SK-MEL-5 (cell line): ENCODE measurements at regions not wholly inside any gene's neighbourhood (a gene's known extent, or its start where the extent isn't known, plus 50 kb on each side); places are given as distances from the start of the nearest gene placed in this dataset.
"Not testable (repeated sequence)": the region's sequence is repeated elsewhere in the genome, so short reads cannot be mapped to it uniquely, and the experiment has no call there.

Experiments used
- DNase-seq: peaks from one replicate; pipeline ENCODE4 v3.0.0-alpha.2; 2016; ENCODE audit warnings: low read depth, low spot score
- in situ Hi-C: cut with HindIII; loops from 2 replicates; pipeline ENCODE4 v1.10.0; 2016; ENCODE audit warnings: low sequenced_read_pairs, high pct_unique_total_duplicates, low pct_unique_long_range_greater_than_20kb

GRCh38 chr2:238601433-238602222 lies 174.9 kb downstream of the ASB1 start:
- DNase-seq: no peak
- in situ Hi-C loops: no loop called here

GRCh38 chr2:238602223-238602960 lies 175.7 kb downstream of the ASB1 start:
- DNase-seq: no peak
- in situ Hi-C loops: no loop called here

GRCh38 chr2:238603596-238603995 lies 176.9 kb downstream of the ASB1 start:
- no peak for DNase-seq

GRCh38 chr2:238606311-238606710 lies 179.6 kb downstream of the ASB1 start:
- in situ Hi-C loops: no loop called here
- DNase-seq: no peak

More at GRCh38 chr2:238603596-238603995, 176.9 kb downstream of the ASB1 start:
- in situ Hi-C loops: no loop called here

GRCh38 chr2:238613610-238614009 lies 186.9 kb downstream of the ASB1 start:
- in situ Hi-C loops: no loop called here
- DNase-seq: no peak

- no peak for DNase-seq
These were observed 187.6 kb downstream of the ASB1 start for GRCh38 chr2:238614376-238614775.

GRCh38 chr2:238615187-238615586 lies 188.5 kb downstream of the ASB1 start:
- DNase-seq: no peak
- in situ Hi-C loops: no loop called here

More at GRCh38 chr2:238614376-238614775, 187.6 kb downstream of the ASB1 start:
- in situ Hi-C loops: no loop called here

- no peak for DNase-seq
- in situ Hi-C loops: no loop called here
These were observed 190.0 kb downstream of the ASB1 start for GRCh38 chr2:238616681-238617080.

- in situ Hi-C loops, DNase-seq: not testable (repeated sequence)
These were observed 192.0 kb downstream of the ASB1 start for GRCh38 chr2:238618494-238619283.

- no peak for DNase-seq
- in situ Hi-C loops: no loop called here
These were observed 201.2 kb downstream of the ASB1 start for GRCh38 chr2:238627899-238628298.

- in situ Hi-C loops: no loop called here
- no peak for DNase-seq
These were observed 202.3 kb downstream of the ASB1 start for GRCh38 chr2:238629064-238629463.

- DNase-seq: no peak
- in situ Hi-C loops: no loop called here
These were observed 204.9 kb downstream of the ASB1 start for GRCh38 chr2:238631491-238632180.

GRCh38 chr2:238632181-238633060 lies 205.7 kb downstream of the ASB1 start:
- in situ Hi-C loops: no loop called here
- no peak for DNase-seq

GRCh38 chr2:238633426-238634328 lies 206.9 kb downstream of the ASB1 start:
- in situ Hi-C loops: no loop called here

GRCh38 chr2:238634701-238635357 lies 208.1 kb downstream of the ASB1 start:
- no peak for DNase-seq
- in situ Hi-C loops: no loop called here

More at GRCh38 chr2:238633426-238634328, 206.9 kb downstream of the ASB1 start:
- no peak for DNase-seq
